Colonic mucosa (tissue), 4 donors: ENCODE measurements at regions not wholly inside any gene's neighbourhood (a gene's known extent, or its start where the extent isn't known, plus 50 kb on each side); places are given as distances from the start of the nearest gene placed in this dataset.

Experiments
- DNase-seq: peaks from one replicate; pipeline ENCODE4 v3.0.0-alpha.2; 2020
- H3K27ac ChIP-seq: fragments of 200-600 bp; one replicate; pipeline ENCODE4 v1.8.0; 2021
- H3K27me3 ChIP-seq: fragments of 200-600 bp; one replicate; pipeline ENCODE4 v1.8.0; 2021
- H3K36me3 ChIP-seq: fragments of 200-600 bp; one replicate; pipeline ENCODE4 v1.8.0; 2021
- H3K4me1 ChIP-seq: fragments of 200-600 bp; one replicate; pipeline ENCODE4 v1.8.0; 2021; ENCODE audit warnings: mild to moderate bottlenecking
- H3K4me3 ChIP-seq: fragments of 200-600 bp; one replicate; pipeline ENCODE4 v1.8.0; 2021
- H3K9ac ChIP-seq, 2 donors: one replicate each; pipeline ENCODE4 v1.7.0; 2013; ENCODE audit warnings: control low read depth in 2 of 2, low read depth in 2 of 2, low read length in 2 of 2
- H3K9me3 ChIP-seq: fragments of 200-600 bp; one replicate; pipeline ENCODE4 v1.8.0; 2021
- CTCF ChIP-seq: fragments of 200-600 bp; IDR thresholded peaks from one replicate; pipeline ENCODE4 v1.8.0; 2022; ENCODE audit warnings: antibody characterized with exemption, mild to moderate bottlenecking
- intact Hi-C: fragments of 100-400 bp; cut with DNase I; formaldehyde crosslinking; loops from one replicate; pipeline ENCODE4 v1.14.1; 2022
- donor health status: healthy.
- donor health status: DM: no; HTN: no; CAD: no.
- donor health status: DM: no; HTN: no; CAD: no.

DNA sequence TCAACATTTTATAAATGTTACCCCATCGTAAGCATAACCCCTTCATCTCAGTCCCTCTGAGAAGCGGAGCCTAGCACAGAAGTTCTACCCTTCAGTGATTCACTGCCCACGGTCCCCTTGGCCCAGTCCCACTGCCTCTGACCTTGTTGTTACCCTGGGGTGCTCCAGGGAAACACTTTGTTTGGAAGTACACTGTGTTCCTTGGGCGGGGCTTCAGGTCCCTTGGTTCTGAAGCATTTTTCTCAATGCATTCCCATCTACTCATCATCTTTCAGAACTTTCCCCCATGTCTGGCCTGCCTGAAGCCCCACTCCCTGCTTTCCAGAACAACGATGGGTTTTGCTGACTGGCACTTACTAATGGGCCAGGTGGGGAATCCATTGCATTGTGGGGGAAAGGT, 296.2 kb downstream of the FOXA2 start:
- DNase-seq = no peak
- Histone ChIP-seq H3K4me1 (no peaks in the 10 kb centered on the region), H3K27me3 (no peaks in the 10 kb centered on the region), H3K27ac (no peak overlapping the region), H3K9me3 (no peaks in the 10 kb centered on the region), H3K4me3 (no peak overlapping the region), H3K9ac (no peak overlapping the region), H3K36me3 (no peaks in the 10 kb centered on the region)
- no peak for TF ChIP-seq CTCF
- intact Hi-C loops = no loop called here

- no peaks in the 10 kb centered on the region for H3K27me3 ChIP-seq
- H3K9ac ChIP-seq = no peak overlapping the region
- no peak overlapping the region for H3K4me3 ChIP-seq
- intact Hi-C loops = no loop called here
- H3K4me1 ChIP-seq = no peaks in the 10 kb centered on the region
- no peak for DNase-seq
- no peak overlapping the region for H3K27ac ChIP-seq
- no peaks in the 10 kb centered on the region for H3K36me3 ChIP-seq
- H3K9me3 ChIP-seq = no peaks in the 10 kb centered on the region
- no peak for TF ChIP-seq CTCF
These were observed 298.8 kb downstream of the FOXA2 start for GRCh38 chr20:22285555-22285954.

- Histone ChIP-seq H3K4me3 (no peak overlapping the region), H3K9me3 (no peaks in the 10 kb centered on the region), H3K9ac (no peak overlapping the region), H3K36me3 (no peaks in the 10 kb centered on the region), H3K4me1 (no peaks in the 10 kb centered on the region), H3K27me3 (no peaks in the 10 kb centered on the region), H3K27ac (no peak overlapping the region)
- no peak for DNase-seq
- intact Hi-C loops = no loop called here
- no peak for TF ChIP-seq CTCF
These were observed 301.7 kb downstream of the FOXA2 start for GRCh38 chr20:22282696-22283095.

GRCh38 chr20:22274330-22274729, 310.0 kb downstream of the FOXA2 start:
- no peak overlapping the region for H3K27ac ChIP-seq
- H3K4me3 ChIP-seq = no peak overlapping the region
- no peaks in the 10 kb centered on the region for H3K27me3 ChIP-seq
- no peaks in the 10 kb centered on the region for H3K9me3 ChIP-seq
- H3K36me3 ChIP-seq = no peaks in the 10 kb centered on the region
- no peak overlapping the region for H3K9ac ChIP-seq
- intact Hi-C loops = no loop called here
- TF ChIP-seq CTCF = no peak
- H3K4me1 ChIP-seq = no peaks in the 10 kb centered on the region
- no peak for DNase-seq

DNA sequence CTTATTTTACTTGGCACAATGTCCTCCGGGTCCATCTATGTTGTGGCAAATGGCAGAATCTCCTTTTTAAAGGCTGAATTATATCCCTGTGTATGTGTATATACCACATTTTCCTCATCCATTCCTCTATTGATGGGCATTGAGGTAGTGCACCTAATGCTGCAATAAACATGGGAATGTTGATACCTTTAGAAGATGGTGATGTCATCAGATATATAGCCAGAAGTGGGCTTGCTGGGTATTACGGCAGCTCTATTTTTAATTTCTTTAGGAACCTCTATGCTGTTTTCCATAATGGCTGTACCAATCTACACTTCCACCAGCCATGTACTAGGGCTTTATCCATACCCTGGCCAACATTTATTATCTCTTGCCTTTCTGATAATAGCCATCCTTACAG, 315.7 kb downstream of the FOXA2 start:
- DNase-seq = no peak
- Histone ChIP-seq H3K9ac (no peak overlapping the region), H3K36me3 (no peaks in the 10 kb centered on the region), H3K27ac (no peak overlapping the region), H3K9me3 (no peaks in the 10 kb centered on the region), H3K27me3 (no peaks in the 10 kb centered on the region), H3K4me1 (no peaks in the 10 kb centered on the region), H3K4me3 (no peak overlapping the region)
- intact Hi-C loops = no loop called here
- no peak for TF ChIP-seq CTCF

GRCh38 chr20:22264917-22265316, 319.5 kb downstream of the FOXA2 start:
- no peaks in the 10 kb centered on the region for H3K9me3 ChIP-seq
- H3K4me3 ChIP-seq = no peak overlapping the region
- no peak overlapping the region for H3K9ac ChIP-seq
- TF ChIP-seq CTCF = no peak
- intact Hi-C loops = no loop called here
- no peaks in the 10 kb centered on the region for H3K36me3 ChIP-seq
- no peaks in the 10 kb centered on the region for H3K4me1 ChIP-seq
- no peaks in the 10 kb centered on the region for H3K27me3 ChIP-seq
- DNase-seq = no peak
- H3K27ac ChIP-seq = no peak overlapping the region
